ENCODE measurements at regions not wholly inside any gene's neighbourhood (a gene's known extent, or its start where the extent isn't known, plus 50 kb on each side); places are given as distances from the start of the nearest gene placed in this dataset.

DNA sequence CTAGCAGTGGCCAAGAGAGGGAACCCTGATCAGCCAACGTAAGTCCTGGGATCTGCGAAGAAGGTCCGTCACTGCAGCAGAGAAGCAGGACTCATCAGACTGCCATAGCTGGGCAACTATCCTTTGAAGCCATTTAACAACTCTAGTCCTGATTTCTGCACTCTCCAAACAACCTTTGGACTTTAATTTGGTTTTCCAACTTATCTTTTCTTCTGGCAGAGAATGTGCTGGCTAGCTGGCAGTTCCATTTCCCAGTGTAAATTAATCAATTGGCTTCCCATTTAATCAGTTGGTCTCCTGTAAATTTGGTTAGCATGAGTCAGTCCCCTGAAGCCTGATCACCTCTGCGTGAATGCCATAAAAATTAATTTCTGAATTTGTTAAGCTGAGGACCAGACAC is 153.7 kb upstream of the GPR101 start:
- TF ChIP-seq POLR2A (IDR thresholded peaks at IDR 0.05) (no peak), POLR2AphosphoS5 (IDR thresholded peaks at IDR 0.05; ENCODE audit: insufficient read depth in 1 of 2, low read depth in 1 of 2) (no peak)
